GM21825 (cell line): ENCODE measurements at regions not wholly inside any gene's neighbourhood (a gene's known extent, or its start where the extent isn't known, plus 50 kb on each side); places are given as distances from the start of the nearest gene placed in this dataset.
"Not testable (repeated sequence)": the region's sequence is repeated elsewhere in the genome, so short reads cannot be mapped to it uniquely, and the experiment has no call there.

Source experiments
- ATAC-seq: cut with Tn5 transposase; IDR thresholded peaks from one replicate; pipeline ENCODE4 v1.9.1; 2021; ENCODE audit warnings: mild to moderate bottlenecking, moderate library complexity; ENCODE audit not compliant: unreplicated experiment

DNA sequence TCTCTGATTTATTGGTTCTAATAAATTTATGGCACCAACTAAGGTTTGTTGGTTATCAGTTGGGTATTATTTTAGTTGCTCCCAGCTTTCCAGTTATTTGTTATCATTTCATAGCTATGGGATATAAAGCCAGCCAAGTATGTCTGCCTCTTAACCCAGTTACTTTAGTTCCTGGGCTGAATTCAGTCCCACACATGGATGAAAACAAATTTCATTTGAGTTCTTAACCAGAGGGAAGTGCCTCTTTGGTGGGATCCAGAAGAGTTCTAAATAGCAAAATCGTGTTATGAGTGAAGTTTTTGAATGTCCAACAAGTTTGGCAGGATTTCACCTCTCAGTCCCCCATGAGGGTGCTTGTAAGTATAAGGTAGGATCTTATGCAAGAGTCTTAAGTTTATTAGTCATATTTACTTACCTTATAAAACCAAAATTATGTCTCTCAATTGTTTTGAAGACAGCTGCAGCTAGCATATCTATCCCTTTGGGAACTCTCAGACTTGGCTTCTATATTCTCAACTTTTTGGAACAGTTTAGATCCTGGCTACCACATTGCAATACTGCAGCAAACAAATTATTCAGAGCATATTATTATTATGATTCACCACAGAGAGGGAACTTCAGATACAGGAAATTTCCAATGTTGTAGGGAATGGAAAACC, 683.6 kb downstream of the BCKDHB start:
- ATAC-seq = no peak

DNA sequence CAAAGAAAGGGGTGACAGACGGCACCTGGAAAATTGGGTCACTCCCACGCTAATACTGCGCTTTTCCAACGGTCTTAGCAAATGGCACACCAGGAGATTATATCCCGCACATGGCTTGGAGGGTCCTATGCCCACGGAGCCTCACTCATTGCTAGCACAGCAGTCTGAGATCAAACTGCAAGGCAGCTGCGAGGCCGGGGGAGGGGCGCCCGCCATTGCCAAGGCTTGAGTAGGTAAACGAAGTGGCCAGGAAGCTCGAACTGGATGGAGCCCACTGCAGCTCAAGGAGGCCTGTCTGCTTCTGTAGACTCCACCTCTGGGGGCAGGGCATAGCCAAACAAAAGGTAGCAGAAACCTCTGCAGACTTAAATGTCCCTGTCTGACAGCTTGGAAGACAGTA, 676.8 kb downstream of the BCKDHB start:
- ATAC-seq = not testable (repeated sequence)

DNA sequence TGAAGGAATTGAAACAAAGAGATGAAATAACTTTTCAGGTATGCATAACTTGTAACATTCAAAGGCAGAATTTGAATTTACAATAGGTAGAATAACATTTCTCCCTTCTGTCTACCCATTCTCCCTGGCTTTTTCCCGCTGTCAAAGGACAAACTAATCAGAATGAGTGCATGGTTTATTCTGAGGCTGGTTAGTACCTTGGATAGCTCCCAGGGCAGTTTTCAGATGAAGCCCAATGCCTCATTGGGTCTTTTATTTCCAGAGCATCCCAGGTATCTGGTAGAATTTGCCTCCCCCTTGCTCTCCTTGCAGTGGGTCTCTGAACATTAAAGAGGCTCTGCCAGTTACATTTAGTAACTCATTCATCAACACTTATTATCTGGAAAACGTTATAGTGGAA, 665.5 kb downstream of the BCKDHB start:
- no peak for ATAC-seq

DNA sequence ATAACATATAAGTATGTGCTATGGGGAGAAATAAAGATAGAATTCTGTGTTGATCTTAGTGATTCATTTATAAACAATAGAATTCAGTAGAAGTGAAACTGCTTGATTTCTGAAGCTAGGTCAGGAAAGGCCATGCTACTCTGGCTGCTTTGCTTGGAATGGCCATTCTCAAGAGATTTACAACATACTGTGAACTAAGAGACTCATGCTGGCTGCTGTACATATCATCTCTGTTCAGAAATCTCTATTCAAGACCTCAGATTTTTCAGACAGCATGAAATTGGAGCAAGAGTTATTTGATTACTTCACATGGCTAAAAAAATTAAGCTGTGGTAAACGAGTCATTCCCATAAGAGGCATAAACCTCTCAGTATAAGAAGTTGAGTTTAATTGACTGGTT, 662.6 kb downstream of the BCKDHB start:
- no peak for ATAC-seq

DNA sequence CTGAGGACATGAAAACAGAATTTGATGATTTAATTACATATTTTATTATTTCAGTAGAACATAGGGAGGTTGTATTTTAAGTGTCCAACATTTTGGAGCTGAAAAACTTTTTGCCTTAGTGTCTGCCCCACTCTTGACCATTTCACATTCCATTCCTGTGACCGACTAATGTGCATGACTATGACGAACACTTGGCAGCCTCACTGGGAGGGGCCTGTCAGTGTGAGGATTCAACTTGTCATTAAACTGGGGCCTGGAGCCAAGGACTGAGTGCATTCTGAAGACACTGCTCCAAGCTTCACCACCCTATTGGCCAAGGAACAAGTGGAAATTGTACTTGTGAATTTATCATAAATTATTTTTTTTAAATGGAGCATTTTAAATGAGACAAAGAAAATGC, 661.3 kb downstream of the BCKDHB start:
- ATAC-seq = no peak

DNA sequence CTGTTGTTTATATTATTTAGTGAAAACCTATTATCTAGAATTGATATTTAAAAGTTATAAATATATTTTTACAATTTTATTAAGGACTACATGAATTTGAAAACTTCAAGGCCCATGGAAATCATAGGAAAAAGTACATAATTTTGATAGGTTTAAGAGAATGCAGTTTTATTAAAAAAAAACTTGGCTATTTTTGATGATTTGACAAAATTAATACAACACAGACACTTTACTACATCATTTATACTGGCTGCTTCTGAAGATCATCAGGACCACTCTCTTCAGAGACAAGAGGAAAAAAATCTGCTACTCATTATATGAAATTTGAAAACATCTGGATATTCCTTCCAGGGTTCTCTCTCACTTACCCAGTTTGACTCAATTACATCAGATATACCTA, 637.7 kb downstream of the BCKDHB start:
- no peak for ATAC-seq

DNA sequence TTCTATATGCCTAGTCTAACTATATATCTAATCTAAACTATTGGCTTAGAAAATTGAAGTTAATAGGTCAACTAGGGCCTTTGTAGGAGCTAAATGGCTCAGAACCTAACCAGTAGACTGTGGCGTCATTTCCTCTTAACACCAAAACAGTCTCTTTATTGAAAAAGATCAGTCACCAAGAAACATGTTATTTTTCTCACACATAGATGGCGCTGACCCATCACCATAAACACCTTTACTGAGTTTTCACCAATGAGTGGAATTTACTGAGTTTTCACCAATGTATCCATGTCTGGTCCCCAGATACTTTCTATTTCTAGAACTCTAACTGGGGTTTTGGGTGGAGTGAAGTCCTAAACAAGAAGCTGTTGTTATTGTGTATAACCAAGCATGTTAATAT, 636.0 kb downstream of the BCKDHB start:
- ATAC-seq = no peak

DNA sequence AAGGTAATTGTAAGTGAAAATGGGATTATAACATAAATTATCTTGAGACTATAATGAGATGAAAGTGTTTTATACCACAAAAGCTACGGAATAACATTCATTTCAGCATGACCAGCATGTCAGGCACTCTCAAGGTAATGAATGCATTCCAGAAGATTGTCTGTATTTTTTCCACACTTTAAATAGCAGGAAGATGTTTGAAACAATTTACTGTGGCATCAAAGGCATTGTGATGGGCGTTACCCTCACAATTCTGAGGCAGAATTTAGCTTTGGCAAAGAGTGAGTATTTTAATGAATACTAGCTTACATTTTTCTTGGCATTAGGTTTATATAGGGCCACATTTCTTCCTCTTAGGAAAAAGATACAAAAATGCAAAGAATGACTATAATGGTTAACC, 627.2 kb downstream of the BCKDHB start:
- ATAC-seq = no peak

DNA sequence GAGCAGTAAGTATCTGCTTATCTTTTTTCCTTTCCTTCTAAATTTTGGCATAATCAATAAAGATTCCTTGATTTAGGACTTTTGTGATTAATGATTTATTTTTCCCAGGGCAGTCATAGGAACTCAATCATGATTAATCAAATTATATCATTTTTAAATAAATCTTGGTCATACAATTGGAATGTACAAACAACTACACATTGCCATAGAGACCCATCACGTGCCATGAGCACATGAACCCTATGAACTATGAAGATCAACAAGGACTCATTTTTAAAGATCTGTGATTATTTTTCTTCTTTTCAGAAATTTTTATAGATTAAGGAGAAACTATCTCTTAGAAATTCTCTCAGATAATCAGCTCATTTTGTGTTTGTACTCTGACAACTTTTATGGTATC, 622.4 kb downstream of the BCKDHB start:
- no peak for ATAC-seq

DNA sequence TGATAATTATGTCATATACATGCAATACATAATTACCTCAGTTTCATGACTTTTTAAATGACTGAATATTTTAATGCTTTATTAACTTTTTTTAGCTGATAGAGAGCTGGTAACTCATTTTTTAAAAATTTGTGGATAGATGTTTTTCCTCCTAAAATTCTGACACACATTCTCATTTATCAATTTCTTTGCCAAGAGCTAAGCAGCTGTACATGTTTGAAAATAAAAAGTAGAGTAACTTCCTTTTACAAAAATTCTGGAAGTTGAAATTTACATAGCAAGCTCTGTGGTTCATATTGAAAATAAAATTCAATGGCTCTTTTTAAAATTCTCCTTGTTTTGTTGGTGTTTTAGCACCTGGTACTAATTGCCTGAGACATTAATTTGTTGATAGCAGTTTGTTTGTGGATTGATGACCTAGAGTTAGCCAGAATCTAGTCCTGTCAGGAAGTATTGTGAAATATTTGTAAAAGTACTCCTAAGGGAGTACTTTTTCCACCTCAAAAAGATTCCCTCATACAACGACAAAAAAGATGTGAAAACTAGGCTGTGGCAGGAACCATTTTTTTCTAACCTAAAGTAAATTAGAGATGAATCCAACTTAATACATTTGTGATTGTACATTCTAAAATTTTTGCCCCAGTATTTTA, 621.8 kb downstream of the BCKDHB start:
- no peak for ATAC-seq

DNA sequence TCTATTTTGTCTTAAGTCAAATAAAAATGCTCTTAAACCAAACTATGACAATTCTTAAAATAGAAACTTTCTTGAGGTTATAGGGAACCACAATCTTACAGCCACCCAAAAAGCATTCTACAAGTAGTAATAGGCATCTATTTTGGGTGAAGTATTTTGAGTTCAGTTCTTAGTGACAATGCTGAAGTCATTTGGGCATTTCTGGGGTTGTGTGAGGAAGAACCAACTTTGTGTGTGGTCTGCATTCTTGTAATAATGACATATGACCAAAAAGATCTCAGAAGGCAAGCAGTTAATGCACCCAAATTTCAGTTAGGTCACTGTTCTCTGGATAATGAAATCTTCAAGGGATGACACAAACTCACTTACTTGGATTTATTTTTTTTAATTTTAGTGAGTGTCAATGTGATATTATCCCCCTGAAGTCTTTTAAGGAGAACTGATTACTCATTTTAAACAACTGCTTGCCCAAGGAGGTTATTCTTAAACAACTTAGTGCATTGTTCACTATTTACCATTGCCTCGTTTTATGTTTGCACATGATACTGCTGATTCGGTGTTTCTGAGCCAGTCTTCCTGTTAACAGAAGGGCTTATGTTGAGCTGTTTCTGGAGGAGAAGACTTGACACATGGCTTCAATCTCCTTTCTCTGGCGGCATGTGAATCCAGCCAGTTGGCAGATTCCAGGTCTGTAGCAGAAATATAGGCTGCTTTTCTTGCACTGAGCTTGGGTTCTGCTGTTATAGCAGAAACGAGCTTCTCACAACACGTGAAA, 618.9 kb downstream of the BCKDHB start:
- ATAC-seq = no peak

DNA sequence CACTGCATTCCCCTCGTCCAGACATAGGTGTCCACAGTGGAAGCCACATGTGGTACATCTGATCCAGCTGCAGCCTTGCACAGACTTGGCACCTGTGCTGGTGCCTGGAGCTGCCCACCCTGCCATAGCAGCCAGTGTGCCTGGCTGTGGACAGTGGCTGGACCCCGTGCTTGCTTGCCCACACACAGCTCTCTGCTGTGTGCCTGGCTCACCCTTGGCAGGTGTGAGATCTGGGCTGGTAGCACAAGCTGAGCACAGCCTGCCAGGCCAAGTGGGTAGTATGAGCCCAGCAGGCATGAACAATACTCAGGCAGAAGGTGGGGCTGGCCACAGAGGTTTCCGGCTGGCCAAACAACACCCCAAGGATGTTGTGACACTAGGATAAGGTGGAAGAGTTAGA, 614.4 kb downstream of the BCKDHB start:
- ATAC-seq = no peak

DNA sequence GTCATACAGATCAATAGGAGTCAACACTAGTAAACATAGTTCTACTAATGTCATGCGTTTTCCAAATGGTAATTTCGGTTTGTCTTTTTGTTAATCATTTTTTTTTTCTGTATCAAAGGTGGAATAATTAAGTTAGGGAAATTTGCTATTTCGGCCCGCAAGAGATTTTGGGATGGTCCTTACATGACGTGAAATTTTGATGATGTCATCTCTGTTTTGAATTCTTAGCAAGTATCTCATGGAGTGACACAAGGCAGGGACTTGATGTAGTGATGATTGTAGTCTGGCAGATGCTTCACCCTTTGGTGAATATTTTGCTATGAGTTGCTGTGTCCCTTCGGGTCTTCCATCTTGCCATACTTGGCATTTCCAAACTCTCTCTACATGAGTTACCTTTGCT, 608.0 kb downstream of the BCKDHB start:
- no peak for ATAC-seq

DNA sequence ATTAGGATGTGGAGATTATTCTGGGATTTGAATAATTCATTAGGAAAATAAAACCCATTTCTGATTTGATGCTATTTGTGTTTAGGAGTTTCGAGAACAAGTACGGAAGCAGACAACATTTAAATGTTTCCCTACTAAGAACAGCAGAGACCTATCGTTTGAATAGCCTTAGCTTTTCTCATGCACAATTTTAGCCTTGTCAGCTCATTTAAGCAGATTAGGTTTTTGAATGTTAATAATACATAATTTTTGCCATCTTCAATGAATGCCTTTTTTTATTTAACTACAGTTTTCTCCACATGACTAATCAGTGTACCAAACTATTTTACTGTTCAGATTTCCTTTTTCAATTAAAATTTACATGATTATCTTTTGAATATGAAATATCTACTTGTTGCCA, 592.0 kb downstream of the BCKDHB start:
- no peak for ATAC-seq

DNA sequence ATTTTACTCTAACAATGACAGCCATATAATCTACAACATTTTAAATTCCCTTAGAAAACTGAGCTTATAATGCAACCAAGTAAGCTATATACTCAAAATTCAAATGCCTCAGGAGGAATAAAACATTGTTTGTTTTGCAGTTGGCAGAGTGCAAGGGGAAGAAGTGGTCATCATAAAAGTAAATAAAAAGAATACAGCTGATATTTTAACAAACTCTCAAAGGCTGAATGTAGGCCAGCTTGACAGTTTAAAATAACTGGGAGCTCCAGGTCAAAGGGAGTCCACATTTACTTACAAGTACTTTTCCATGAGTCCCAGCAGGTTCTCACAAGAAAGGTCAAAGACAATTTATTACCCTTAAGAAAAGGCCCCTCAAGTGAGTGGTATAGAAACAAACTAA, 589.8 kb downstream of the BCKDHB start:
- ATAC-seq = no peak

DNA sequence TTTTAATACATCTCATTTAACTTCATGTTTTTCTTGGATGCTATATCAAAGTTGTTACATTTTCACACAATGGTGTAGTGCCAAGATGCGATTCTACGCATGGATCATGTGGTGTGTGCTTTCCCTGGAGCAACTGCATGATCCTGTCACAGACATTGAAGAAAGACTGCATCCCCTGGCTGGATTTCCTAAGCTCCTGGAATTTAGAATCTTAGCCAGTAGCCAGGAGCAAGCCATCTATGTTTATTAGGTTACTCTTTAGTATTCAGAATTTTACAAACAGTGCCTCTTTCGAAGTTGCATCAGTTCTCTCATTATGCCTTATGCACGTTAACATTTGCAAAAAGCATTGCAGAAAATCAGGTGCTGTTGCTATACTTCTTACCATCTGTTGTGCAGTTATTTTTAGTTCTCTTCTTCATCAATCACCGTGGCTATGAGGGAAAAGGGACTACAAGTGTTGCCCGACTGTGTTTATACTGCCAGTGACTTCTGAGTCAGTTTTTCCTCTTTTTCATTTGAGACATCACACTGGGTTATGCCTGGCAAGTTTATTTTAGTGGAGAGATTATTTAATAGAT, 584.2 kb downstream of the BCKDHB start:
- ATAC-seq = no peak

DNA sequence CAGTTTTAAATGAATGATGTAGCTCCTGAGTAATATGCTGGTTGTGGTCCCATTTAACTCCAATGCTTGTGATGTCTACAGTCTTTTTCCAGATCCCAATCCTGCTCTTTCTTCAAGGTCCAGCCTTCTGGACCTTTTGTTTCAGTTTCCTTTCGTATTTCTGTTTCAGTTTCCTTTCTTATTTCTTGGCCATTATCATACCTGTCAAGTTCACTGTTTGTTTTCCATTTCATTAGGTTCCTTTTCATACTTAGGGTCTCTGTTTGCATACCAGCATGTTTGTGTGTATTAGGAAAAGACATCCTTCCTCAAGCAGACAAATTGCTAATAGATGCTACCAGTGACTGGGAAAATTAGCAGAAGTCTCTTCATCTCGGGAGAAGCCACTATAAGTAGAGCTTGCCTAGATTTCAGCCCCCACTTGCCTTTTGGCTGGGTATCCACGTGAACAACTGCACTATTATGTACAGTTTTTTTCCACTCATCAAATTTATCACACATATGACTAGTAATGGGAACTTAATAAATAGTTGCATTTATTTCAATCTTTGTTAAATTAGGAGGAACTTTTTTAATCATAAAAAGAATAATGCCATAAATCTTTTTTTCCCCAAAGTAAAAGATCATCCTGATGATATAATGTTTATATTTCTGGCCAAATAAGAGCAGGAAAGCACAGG, 583.4 kb downstream of the BCKDHB start:
- ATAC-seq = no peak

DNA sequence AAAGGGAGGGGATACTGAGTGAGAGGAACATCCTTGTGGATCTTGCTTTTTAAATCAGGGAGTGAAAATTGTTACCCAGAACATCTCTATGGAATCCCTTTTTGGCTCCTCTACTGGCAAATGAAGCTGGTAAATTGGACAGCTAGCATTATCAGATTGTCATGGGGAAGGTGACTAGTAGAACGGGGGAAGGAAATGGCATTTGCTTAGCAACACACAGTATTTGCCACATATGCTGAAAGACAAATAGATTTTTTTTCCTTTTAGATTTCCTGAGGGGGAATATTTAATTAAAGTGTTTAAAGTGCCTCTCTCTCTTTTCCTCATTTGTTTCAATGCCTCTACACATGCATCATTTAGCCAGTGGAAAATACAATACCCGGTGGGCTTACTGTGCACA, 573.5 kb downstream of the BCKDHB start:
- ATAC-seq = no peak

DNA sequence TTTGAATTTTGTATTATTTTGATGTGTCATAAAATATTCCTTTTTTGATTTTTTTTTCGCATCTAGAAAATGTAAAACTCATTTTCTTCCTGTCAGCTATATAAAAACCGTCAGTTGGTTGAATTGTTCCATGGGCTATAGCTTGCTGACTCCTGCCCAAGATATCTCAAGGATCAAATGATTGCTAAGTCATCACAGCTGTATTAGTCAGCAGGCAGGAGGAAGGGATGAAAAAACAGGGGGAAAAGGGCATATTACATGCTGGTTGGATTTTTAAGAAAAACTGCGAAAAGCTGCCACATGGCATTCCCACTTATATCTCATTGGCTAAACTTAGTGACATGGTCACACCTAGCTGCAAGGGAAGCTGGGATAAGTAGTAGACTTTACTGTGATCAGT, 569.9 kb downstream of the BCKDHB start:
- no peak for ATAC-seq

DNA sequence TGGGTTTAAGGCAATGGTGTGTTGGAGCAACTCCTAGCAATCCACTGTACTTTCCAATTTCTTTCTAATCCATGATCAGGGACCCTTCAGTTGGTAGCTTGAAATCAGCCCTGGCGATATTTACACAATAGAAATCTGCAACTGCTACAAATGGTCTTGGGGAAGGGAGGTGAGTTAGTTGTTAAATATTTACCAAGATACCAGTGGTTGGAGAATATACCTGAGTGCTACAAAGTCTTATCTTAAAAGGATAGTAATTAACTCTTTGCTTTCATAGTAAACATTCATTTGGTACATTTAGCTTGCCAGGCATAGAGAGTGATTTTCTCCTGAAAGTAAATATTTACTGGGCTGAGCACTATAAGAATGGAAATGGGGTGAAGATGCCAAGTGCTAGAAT, 568.2 kb downstream of the BCKDHB start:
- ATAC-seq = no peak

DNA sequence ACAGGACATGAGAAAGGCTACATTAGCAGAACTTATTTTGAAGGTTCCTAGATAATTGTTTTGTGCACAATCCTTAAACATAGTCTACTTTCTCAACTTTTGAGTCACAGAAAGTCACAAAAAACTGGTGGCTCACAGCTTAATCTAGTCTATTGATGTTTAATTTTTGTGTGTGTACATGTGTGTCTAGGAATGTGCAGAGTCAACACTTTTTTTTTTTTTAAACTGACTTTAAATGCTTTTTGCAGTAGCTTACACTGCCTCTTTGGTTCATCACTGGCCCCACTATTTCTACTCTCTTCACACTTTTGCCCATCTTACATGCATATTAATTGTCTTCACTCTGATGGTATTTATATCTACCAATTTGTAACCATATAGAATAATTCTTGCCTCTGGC, 566.9 kb downstream of the BCKDHB start:
- no peak for ATAC-seq
